ENCODE measurements at regions not wholly inside any gene's neighbourhood (a gene's known extent, or its start where the extent isn't known, plus 50 kb on each side); places are given as distances from the start of the nearest gene placed in this dataset.

DNA sequence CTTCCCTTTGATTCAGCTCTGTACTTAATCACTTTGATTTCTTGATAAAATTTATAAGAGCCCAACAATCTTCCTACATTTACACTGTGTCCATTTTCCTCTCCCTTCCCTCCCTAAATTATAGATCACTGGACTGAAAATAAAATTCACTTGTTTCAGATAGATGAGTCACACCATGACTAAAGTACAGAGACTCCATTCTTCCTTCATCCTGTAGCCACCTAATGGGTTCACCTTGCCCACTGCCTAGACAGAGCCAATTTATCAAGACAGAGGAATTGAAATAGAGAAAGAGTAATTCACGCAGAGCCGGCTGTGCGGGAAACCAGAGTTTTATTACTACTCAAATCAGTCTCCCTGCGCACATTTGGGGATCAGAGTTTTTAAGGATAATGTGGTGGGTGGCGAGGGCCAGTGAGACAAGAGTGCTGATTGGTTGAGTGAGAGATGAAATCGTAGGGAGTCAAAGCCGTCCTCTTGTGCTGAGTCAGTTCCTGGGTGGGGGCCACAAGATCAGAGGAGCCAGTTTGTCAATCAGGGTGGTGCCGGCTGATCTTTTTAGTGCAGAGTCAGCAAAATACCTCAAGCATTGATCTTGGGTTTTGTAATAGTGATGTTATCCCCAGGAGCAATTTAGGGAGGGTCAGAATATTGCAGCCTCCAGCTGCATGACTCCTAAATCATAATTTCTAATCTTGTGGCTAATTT lies 71.3 kb upstream of the MED14 start:
- ChIA-PET CTCF (no interaction called here), POLR2A (no interaction called here)
- ATAC-seq (ENCODE audit: poor library complexity): no peak
- intact Hi-C loops (cut with DNase I, micrococcal nuclease): no loop called here
- H3K36me3 Mint-ChIP-seq (ENCODE audit: low read depth): no peaks in the 10 kb centered on the region
- H3K4me3 Mint-ChIP-seq: no peak overlapping the region
- Histone ChIP-seq H3K4me3 (ENCODE audit: low read length) (no peak overlapping the region), H3K27ac (ENCODE audit: low read depth in 1 of 2, low read length in 2 of 2) (no peak overlapping the region), H3K9me3 (ENCODE audit: control insufficient read depth in 1 of 2, insufficient read depth in 1 of 2, low read length in 2 of 2) (no peaks in the 10 kb centered on the region), H3K4me1 (ENCODE audit: insufficient read depth, low read length) (no peaks in the 10 kb centered on the region), H3K36me3 (ENCODE audit: insufficient read depth, low read length) (no peaks in the 10 kb centered on the region), H3K27me3 (ENCODE audit: control insufficient read depth in 1 of 2, insufficient read depth in 2 of 2, low read length in 2 of 2) (no peaks in the 10 kb centered on the region)
- TF ChIP-seq CTCF (IDR thresholded peaks at IDR 0.05): no peak
- no peaks in the 10 kb centered on the region for H3K4me1 Mint-ChIP-seq (ENCODE audit: low read depth)
- H3K27ac Mint-ChIP-seq: no peak overlapping the region
- no peaks in the 10 kb centered on the region for H3K27me3 Mint-ChIP-seq
- no peaks in the 10 kb centered on the region for H3K9me3 Mint-ChIP-seq
- DNase-seq: no peak

DNA sequence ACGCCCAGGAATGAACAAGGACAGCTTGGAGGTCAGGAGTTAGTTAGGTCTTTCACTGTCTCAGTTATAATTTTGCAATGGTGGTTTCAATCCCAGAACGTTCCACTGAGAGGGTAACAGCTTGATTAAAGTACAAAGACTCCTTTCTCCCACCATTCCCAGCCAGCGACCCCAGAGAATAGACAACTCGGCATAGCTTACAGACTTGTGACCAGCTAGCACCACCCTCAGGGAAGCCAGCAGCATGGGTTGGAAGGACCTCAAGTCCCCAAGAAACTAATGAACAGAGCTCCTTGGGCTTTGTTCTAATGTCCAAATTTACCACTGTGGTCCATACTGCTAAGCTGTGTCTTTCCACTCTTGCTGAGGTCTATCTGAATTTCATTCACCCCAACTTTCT lies 72.0 kb upstream of the MED14 start:
- ChIA-PET CTCF (no interaction called here), POLR2A (interaction anchor here (0.6 kb wide), 1 partner anchor 357 kb away, joined by 3 read pairs; no protein-coding TSS in a partner anchor)
- ATAC-seq (ENCODE audit: poor library complexity): no peak
- Histone ChIP-seq H3K4me1 (ENCODE audit: insufficient read depth, low read length) (no peaks in the 10 kb centered on the region), H3K4me3 (ENCODE audit: low read length) (no peak overlapping the region), H3K9me3 (ENCODE audit: control insufficient read depth in 1 of 2, insufficient read depth in 1 of 2, low read length in 2 of 2) (no peaks in the 10 kb centered on the region), H3K27me3 (ENCODE audit: control insufficient read depth in 1 of 2, insufficient read depth in 2 of 2, low read length in 2 of 2) (no peaks in the 10 kb centered on the region), H3K27ac (ENCODE audit: low read depth in 1 of 2, low read length in 2 of 2) (no peak overlapping the region), H3K36me3 (ENCODE audit: insufficient read depth, low read length) (no peaks in the 10 kb centered on the region)
- H3K27ac Mint-ChIP-seq: no peak overlapping the region
- H3K27me3 Mint-ChIP-seq: no peaks in the 10 kb centered on the region
- H3K36me3 Mint-ChIP-seq (ENCODE audit: low read depth): no peaks in the 10 kb centered on the region
- intact Hi-C loops (cut with DNase I, micrococcal nuclease): no loop called here
- no peak for TF ChIP-seq CTCF (IDR thresholded peaks at IDR 0.05)
- H3K4me1 Mint-ChIP-seq (ENCODE audit: low read depth): no peaks in the 10 kb centered on the region
- H3K4me3 Mint-ChIP-seq: no peak overlapping the region
- DNase-seq: no peak
- no peaks in the 10 kb centered on the region for H3K9me3 Mint-ChIP-seq

DNA sequence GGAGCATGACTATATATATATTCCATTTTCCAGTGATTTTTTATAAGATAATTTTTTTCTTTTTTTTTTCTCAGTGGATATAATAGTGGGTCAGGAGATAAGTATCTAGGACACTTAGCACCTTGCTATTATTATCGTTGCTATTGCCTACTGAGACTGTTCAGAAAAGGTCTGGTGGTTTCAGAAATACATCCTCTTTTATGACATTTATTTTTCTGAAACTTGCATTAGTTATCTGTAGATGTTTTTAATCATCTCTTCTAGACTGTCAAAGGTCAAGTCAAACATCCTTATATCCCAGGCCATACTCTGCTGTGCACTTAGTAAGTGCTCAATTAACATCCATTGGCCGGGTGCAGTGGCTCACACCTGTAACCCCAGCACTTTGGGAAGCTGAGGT lies 72.9 kb upstream of the MED14 start:
- Mint-ChIP-seq H3K4me3 (no peak overlapping the region), H3K9me3 (no peaks in the 10 kb centered on the region), H3K4me1 (ENCODE audit: low read depth) (no peaks in the 10 kb centered on the region), H3K27me3 (no peaks in the 10 kb centered on the region), H3K36me3 (ENCODE audit: low read depth) (no peaks in the 10 kb centered on the region), H3K27ac (no peak overlapping the region)
- no peaks in the 10 kb centered on the region for H3K27me3 ChIP-seq (ENCODE audit: control insufficient read depth in 1 of 2, insufficient read depth in 2 of 2, low read length in 2 of 2)
- no peaks in the 10 kb centered on the region for H3K9me3 ChIP-seq (ENCODE audit: control insufficient read depth in 1 of 2, insufficient read depth in 1 of 2, low read length in 2 of 2)
- CTCF ChIA-PET: no interaction called here
- no peak for TF ChIP-seq CTCF (IDR thresholded peaks at IDR 0.05)
- POLR2A ChIA-PET: no interaction called here
- ATAC-seq (ENCODE audit: poor library complexity): no peak
- no peak for DNase-seq
- H3K36me3 ChIP-seq (ENCODE audit: insufficient read depth, low read length): no peaks in the 10 kb centered on the region
- no peaks in the 10 kb centered on the region for H3K4me1 ChIP-seq (ENCODE audit: insufficient read depth, low read length)
- intact Hi-C loops (cut with DNase I, micrococcal nuclease): no loop called here
- H3K27ac ChIP-seq (ENCODE audit: low read depth in 1 of 2, low read length in 2 of 2): no peak overlapping the region
- H3K4me3 ChIP-seq (ENCODE audit: low read length): no peak overlapping the region
